GM12878 (cell line): ENCODE measurements at regions not wholly inside any gene's neighbourhood (a gene's known extent, or its start where the extent isn't known, plus 50 kb on each side); places are given as distances from the start of the nearest gene placed in this dataset.

Experiments
- ATAC-seq: fragments of 200-7000 bp; cut with Tn5 transposase; 3 replicates; pipeline ENCODE4 v1.9.1; 2020; ENCODE audit warnings: mild to moderate bottlenecking, moderate library complexity
- BruUV-seq: library from RNA; stranded (reverse); fragments of 400-500 nt; replicated peaks from 2 replicates; lab custom pipeline; 2021; lab: Mats Ljungman, UMichigan
- CTCF ChIA-PET: fragments of 300-600 bp; sonication (Branson Sonifier 250); formaldehyde crosslinking; extraction: SDS; loops from one replicate; lab custom pipeline; 2021; ENCODE audit warnings: inconsistent platforms; lab: Yijun Ruan, JAX
- POLR2A ChIA-PET: fragments of 350-600 bp; formaldehyde crosslinking; extraction: SDS; loops from one replicate; lab custom pipeline; 2021; ENCODE audit warnings: inconsistent platforms; lab: Charles Lee
- RAD21 ChIA-PET: fragments of 300-600 bp; sonication (Branson Sonifier 250); formaldehyde crosslinking; loops from one replicate; lab custom pipeline; 2023; ENCODE audit warnings: antibody characterized with exemption; ENCODE audit not compliant: unreplicated experiment; lab: Charles Lee
- SMC1A ChIA-PET: fragments of 300-600 bp; sonication (Branson Sonifier 250); formaldehyde crosslinking; loops from one replicate; lab custom pipeline; 2023; ENCODE audit not compliant: unreplicated experiment, uncharacterized antibody; lab: Charles Lee
- DNase-seq: peaks from one replicate; pipeline ENCODE4 v3.0.0-alpha.2; 2011; ENCODE audit warnings: low read depth, low spot score
- FAIRE-seq: peaks from 3 replicates; lab custom pipeline; 2011; peaks lifted over from hg19 to GRCh38; lab: Jason Lieb, UNC
- H2AFZ ChIP-seq: 2 replicates; pipeline ENCODE4 v1.6.0; 2011; ENCODE audit warnings: low read depth, low read length, control low read depth; ENCODE audit not compliant: control insufficient read depth
- H3K27ac ChIP-seq: 2 replicates; pipeline ENCODE4 v1.5.1; 2011; ENCODE audit warnings: control low read depth; ENCODE audit not compliant: control insufficient read depth, insufficient read depth
- H3K27me3 ChIP-seq, 2 experiments: replicated peaks in 1 of 2; 2 replicates each; pipeline versions ENCODE4 v1.6.0 to v1.6.1; 2011; ENCODE audit warnings: low read length in 1 of 2; ENCODE audit not compliant: control insufficient read depth in 2 of 2, insufficient read depth in 2 of 2
- H3K36me3 ChIP-seq, 2 experiments: 2 replicates each; pipeline ENCODE4 v1.5.1; 2011; ENCODE audit warnings: low read length in 1 of 2; ENCODE audit not compliant: control insufficient read depth in 2 of 2, insufficient read depth in 2 of 2
- H3K4me1 ChIP-seq: 2 replicates; pipeline ENCODE4 v1.6.1; 2011; ENCODE audit warnings: mild to moderate bottlenecking, low read length, moderate library complexity, mixed read lengths; ENCODE audit not compliant: control insufficient read depth, insufficient read depth
- H3K4me2 ChIP-seq: 2 replicates; pipeline ENCODE4 v1.6.0; 2011; ENCODE audit warnings: control low read depth; ENCODE audit not compliant: control insufficient read depth, insufficient read depth
- H3K4me3 ChIP-seq: fragments of 200-600 bp; sonication (generic); 2 replicates; pipeline ENCODE4 v1.5.1; 2016
- H3K79me2 ChIP-seq: 2 replicates; pipeline ENCODE4 v1.6.0; 2011; ENCODE audit warnings: low read length; ENCODE audit not compliant: control insufficient read depth, insufficient read depth
- H3K9ac ChIP-seq: 2 replicates; pipeline ENCODE4 v1.8.0; 2011; ENCODE audit warnings: low read length, control low read depth, mixed read lengths; ENCODE audit not compliant: control insufficient read depth, insufficient read depth
- H3K9me3 ChIP-seq: replicated peaks from 3 replicates; pipeline ENCODE4 v1.5.1; 2011; ENCODE audit warnings: mild to moderate bottlenecking, low read length; ENCODE audit not compliant: control insufficient read depth, insufficient read depth
- H4K20me1 ChIP-seq: 2 replicates; pipeline ENCODE4 v1.6.0; 2011; ENCODE audit not compliant: control insufficient read depth, insufficient read depth
- CUX1 ChIP-seq: IDR thresholded peaks from 2 replicates; pipeline ENCODE4 v1.6.1; 2012; ENCODE audit warnings: improper control_type of control experiment, low read depth, low read length; ENCODE audit not compliant: insufficient replicate concordance
- IKZF1 ChIP-seq: fragments of 450-650 bp; conservative IDR thresholded peaks from 2 replicates; pipeline ENCODE4 v1.6.1; 2017; ENCODE audit warnings: antibody characterized with exemption, mild to moderate bottlenecking
- JUND ChIP-seq: IDR thresholded peaks from 2 replicates; pipeline ENCODE4 v1.6.1; 2012; ENCODE audit warnings: low read depth, mild to moderate bottlenecking, low read length, improper control_type of control experiment, moderate library complexity
- NR2C2 ChIP-seq: IDR thresholded peaks from 2 replicates; pipeline ENCODE4 v1.6.1; 2011; ENCODE audit warnings: borderline replicate concordance, low read depth; ENCODE audit not compliant: control insufficient read depth, insufficient read length
- PML ChIP-seq: IDR thresholded peaks from 2 replicates; pipeline ENCODE4 v1.6.1; 2012; ENCODE audit warnings: low read length, inconsistent platforms
- POLR2AphosphoS2 ChIP-seq: IDR thresholded peaks from 2 replicates; pipeline ENCODE4 v1.6.1; 2011; ENCODE audit warnings: low read depth, mild to moderate bottlenecking, low read length, improper control_type of control experiment, moderate library complexity
- POLR2AphosphoS5 ChIP-seq: IDR thresholded peaks from 2 replicates; pipeline ENCODE4 v1.6.1; 2011; ENCODE audit warnings: mild to moderate bottlenecking, low read length, inconsistent platforms
- STAT3 ChIP-seq: IDR thresholded peaks from 2 replicates; pipeline ENCODE4 v1.6.1; 2011; ENCODE audit warnings: low read depth, low read length, improper control_type of control experiment
- YBX1 ChIP-seq: fragments of 450-650 bp; IDR thresholded peaks from 2 replicates; pipeline ENCODE4 v1.6.1; 2016; ENCODE audit warnings: antibody characterized with exemption
- ZNF592 ChIP-seq: fragments of 450-650 bp; IDR thresholded peaks from 2 replicates; pipeline ENCODE4 v1.6.1; 2017; ENCODE audit warnings: mild to moderate bottlenecking, moderate library complexity
- ZNF622 ChIP-seq: fragments of 450-650 bp; IDR thresholded peaks from 2 replicates; pipeline ENCODE4 v1.6.1; 2017; ENCODE audit warnings: mild to moderate bottlenecking, inconsistent platforms
- WGBS: methylation state at CpG from one replicate; pipeline ENCODE4 v1.1.6; 2016; ENCODE audit warnings: low lambda C conversion rate; ENCODE audit not compliant: insufficient replicate concordance, insufficient coverage; ENCODE audit errors: missing lambda C conversion rate; 5-methylcytosine and 5-hydroxymethylcytosine counted together
- in situ Hi-C: fragments of 300-500 bp; cut with MboI; formaldehyde crosslinking; loops from 9 replicates; pipeline ENCODE4 v1.14.3; 2018; ENCODE audit warnings: mixed read lengths
- intact Hi-C: fragments of 100-400 bp; cut with micrococcal nuclease; formaldehyde crosslinking; loops from one replicate; pipeline ENCODE4 v1.14.2; 2022; ENCODE audit not compliant: unreplicated experiment
- TF ChIP-seq, protein P1 (sequence below): fragments of 450-650 bp; IDR thresholded peaks from 2 replicates; pipeline ENCODE4 v1.6.1; 2014; ENCODE audit warnings: mild to moderate bottlenecking

DNA sequence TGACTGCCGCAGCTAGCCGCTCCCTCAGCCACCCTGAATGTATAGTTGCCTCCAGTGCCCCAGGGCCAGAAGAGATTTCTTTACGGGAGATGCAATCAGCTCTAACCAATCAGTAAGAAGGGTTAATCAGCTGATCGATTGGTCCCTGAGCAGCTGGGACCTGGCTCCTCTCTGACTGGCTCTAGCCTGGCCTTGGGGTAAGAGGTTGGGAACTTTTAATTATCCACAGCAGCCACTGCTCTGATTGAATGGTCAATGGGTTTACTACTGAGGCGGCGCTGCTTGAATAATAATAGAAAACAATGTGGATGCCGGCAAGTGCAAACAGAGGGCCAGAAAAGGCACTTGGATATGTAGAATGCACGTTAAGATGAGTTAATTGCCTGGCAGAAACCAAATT is 99.8 kb downstream of the TFAP2A start (continued):
- no peak for TF ChIP-seq ZNF592
- TF ChIP-seq STAT3 = no peak
- TF ChIP-seq, all 136 proteins: peak for 0

GRCh38 chr6:10314163-10314955 is 100.5 kb downstream of the TFAP2A start:
- CTCF ChIA-PET = interaction anchor here (0.7 kb wide), 1 partner anchor 29 kb away, joined by 3 read pairs; no protein-coding TSS in a partner anchor
- no peaks in the 10 kb centered on the region for H3K36me3 ChIP-seq
- H3K27ac ChIP-seq = no peak overlapping the region
- in situ Hi-C loops = no loop called here
- no peak overlapping the region for H2AFZ ChIP-seq
- no peak overlapping the region for H3K4me2 ChIP-seq
- H3K9me3 ChIP-seq = no peaks in the 10 kb centered on the region
- intact Hi-C loops = no loop called here
- DNase-seq = no peak
- H3K4me3 ChIP-seq = no peak overlapping the region
- H4K20me1 ChIP-seq = no peaks in the 10 kb centered on the region
- SMC1A ChIA-PET = no interaction called here
- H3K79me2 ChIP-seq = no peaks in the 10 kb centered on the region
- no peak overlapping the region for H3K9ac ChIP-seq
- RAD21 ChIA-PET = no interaction called here
- H3K4me1 ChIP-seq = no peaks in the 10 kb centered on the region
- no peak for FAIRE-seq
- WGBS = 38% methylated on average over 17 of the region's 17 CpGs
- H3K27me3 ChIP-seq = no peaks in the 10 kb centered on the region; a peak in 1 of 4 replicates
- POLR2A ChIA-PET = no interaction called here
- no peak for ATAC-seq
- no TSS peak for BruUV-seq
- TF ChIP-seq POLR2AphosphoS2 (no peak), ZNF622 (no peak), CUX1 (no peak), NR2C2 (no peak), JUND (no peak), PML (no peak), IKZF1 (no peak), YBX1 (no peak), POLR2AphosphoS5 (no peak)
- TF ChIP-seq, protein P1, sequence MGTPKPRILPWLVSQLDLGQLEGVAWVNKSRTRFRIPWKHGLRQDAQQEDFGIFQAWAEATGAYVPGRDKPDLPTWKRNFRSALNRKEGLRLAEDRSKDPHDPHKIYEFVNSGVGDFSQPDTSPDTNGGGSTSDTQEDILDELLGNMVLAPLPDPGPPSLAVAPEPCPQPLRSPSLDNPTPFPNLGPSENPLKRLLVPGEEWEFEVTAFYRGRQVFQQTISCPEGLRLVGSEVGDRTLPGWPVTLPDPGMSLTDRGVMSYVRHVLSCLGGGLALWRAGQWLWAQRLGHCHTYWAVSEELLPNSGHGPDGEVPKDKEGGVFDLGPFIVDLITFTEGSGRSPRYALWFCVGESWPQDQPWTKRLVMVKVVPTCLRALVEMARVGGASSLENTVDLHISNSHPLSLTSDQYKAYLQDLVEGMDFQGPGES = no peak
